Iris pigment epithelial cell (primary cell): ENCODE measurements at regions not wholly inside any gene's neighbourhood (a gene's known extent, or its start where the extent isn't known, plus 50 kb on each side); places are given as distances from the start of the nearest gene placed in this dataset.
"Not testable (repeated sequence)": the region's sequence is repeated elsewhere in the genome, so short reads cannot be mapped to it uniquely, and the experiment has no call there.

Experiments used
- DNase-seq: peaks from one replicate; pipeline ENCODE4 v3.0.0-alpha.2; 2011; ENCODE audit warnings: low read depth

DNA sequence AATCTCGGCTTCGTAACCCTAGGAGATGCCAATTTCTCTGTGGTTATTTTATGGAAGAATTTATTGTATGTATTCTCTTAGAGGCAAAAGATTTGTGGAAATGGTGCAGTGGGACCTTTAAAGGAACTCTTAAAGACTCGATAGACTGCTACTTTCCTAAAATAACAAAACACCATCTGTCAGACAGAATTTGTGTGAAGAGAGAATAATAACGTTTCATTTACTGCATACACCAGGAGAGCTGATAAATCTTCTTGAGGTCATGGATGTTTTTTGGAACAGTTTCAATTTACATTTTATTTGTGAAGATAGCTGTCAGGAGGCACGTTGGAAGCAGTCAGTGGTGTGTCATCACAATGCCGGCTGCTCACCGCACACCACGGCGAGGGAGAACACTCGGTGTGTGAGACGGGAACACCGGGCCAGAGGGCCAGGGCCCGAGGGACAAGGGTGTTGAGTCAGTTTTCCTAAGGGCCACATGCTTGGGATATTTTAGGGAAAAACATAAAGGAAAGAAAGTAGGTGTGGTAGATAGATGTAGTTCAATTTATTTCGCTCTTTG lies 1681.0 kb upstream of the DDX18 start:
- no peak for DNase-seq

DNA sequence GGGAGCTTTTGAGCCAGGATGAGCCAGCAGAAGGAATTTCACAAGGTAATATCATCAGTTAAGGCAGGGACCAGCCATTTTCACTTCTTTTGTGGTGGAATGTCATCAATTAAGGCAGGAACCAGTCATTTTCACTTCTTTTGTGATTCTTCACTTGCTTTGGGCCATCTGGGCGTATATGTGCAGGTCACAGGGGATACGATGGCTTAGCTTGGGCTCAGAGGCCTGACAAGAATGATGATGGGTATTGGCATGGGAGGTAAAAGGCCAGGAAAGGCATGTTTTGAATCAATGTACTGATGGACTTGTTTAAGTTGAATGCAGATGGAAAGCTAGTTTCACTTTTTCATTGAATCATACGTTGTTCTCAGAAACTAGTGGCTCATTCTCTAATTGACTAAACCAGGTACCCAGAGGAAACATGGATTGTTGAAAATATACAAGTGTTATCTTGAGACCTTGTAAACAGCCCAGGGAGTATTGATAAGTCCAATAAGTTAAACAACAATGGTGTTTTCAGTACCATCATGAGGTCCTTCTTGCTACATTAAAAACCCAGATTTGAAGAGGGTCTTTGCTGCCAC lies 1672.5 kb upstream of the DDX18 start:
- no peak for DNase-seq

DNA sequence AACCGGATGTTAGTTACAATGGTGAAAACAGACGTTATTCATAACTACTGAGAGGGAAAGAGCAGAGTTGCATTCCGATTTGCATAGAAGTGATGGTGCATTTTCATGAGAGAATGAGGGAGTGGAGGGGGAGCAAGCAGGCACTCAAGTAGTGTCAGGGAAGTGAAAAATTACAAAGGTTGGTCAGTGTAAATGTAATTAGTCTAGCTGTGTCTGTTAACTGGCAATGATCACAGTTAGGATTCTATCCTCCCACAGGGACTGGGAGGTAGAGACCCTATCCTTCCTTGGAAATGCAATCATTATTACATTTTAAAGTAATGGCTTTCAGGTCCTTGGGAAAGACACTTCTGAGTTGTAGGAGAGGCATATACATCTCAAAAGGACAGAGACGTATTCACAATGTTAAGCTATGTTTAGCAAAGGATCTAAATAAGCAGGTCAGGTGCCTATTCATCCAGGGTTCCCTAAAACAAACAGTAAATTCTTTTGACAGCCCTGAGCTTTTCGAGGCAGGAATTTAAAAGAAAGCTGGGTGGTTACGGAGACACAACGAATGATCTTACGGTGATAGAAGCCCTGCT lies 1671.8 kb upstream of the DDX18 start:
- no peak for DNase-seq

DNA sequence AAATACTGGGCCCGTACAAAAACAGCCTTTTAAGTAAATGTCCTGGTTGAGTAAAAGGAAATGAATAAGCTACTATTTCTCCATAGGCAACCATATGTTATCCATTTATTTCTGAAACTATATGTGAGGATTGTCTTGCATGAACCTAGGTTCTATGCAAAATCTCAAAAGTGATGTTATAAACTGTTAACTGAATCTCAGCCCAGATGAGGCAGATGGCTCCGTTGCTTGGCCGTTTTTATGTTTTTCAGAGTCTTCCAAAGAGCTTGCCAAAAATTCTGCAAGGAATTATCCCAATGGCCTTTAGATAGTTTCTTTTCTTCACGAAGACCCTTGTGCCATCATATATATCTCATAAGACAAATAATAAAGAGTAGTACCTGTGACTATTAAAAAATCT lies 1669.5 kb upstream of the DDX18 start:
- no peak for DNase-seq

DNA sequence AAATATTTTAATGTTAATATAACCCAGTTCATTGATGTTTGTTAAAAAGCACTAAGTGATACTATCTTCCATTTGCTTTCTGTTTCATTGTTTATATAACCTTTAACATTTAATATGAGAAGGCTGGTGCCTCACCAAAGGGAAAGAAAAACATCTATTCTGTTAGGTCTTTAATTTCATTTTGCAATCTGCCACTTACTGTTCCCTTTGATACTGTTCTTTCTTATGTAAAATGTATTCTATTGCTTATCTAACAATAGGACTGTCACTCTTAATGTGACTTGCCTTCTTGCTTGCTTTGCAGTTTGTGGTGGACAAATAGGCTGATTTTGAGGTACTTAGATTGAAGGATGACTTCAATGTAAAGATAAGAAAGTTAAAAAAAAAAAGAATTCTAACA lies 1666.1 kb upstream of the DDX18 start:
- no peak for DNase-seq

DNA sequence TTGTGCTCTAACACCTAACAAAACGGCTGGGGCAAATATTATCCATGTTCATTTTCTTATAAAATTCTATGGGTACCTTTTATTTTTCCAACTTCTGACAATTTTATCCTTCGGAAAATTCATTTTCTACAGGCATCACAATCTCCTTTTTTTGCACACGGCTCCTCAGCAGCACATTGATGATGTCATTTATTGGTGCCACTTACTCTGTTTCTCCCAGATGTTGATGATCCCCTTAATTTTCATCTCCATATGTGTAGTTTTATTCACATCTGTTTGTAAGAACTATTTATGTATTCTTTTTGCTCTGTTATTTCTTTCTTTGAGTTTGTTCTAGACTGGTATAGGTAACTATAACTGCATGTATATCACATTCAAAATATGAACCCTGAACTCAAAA lies 1660.8 kb upstream of the DDX18 start:
- no peak for DNase-seq

DNA sequence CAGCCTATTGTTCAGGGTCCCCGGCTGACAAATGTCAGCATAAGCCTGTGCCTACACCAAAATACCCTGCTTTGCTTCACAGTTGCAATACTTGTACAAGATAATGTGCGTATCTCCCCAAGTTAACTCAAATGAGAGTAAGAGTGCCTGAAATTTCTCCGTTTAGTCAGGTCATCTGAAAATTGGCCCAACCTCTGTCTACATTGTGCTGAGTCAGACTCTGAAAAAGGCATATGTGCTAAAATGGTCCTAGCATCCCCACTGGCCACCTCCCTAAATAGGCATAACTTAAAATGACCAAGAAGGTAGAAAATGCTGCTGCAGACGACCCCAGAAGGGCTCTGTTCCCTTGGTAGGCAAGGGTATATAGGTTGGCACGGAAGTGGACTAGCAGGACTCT lies 1653.8 kb upstream of the DDX18 start:
- no peak for DNase-seq

DNA sequence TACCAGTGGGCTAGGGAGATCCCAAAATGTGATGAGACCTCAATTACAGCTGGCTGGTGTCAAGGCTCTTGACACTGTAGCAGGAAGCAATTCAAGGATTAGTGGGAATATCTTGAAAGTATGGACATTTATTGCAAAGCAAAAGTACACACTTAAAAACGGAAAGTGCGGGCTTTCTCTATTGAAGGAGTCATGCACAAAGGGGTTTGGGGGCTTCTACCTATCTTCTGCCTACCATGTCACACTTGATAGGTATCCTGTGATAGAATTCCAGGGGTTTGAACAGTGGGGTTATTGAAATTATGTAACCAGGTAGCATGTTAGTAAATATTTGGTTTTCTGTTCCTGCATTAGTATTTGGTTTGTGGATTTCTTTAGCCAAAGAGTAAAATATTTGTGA lies 1652.1 kb upstream of the DDX18 start:
- no peak for DNase-seq

DNA sequence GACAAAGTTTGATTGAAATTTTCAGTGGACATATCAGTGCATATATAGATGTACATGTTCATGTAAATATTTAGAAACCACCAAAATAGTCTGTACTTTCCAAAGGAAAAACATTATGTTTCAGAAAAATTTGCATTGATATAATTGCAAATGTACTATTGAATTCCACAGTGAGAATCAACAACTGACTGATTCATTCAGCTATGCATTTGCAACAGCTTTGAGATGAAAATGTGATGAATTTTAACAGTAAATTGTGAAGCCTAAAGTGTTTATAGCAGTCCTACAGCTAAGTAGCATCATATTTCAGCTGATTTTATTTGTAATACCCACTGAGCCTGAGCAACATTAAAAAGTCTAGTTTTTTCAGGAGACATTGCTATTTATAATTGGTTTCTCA lies 1647.4 kb upstream of the DDX18 start:
- no peak for DNase-seq

DNA sequence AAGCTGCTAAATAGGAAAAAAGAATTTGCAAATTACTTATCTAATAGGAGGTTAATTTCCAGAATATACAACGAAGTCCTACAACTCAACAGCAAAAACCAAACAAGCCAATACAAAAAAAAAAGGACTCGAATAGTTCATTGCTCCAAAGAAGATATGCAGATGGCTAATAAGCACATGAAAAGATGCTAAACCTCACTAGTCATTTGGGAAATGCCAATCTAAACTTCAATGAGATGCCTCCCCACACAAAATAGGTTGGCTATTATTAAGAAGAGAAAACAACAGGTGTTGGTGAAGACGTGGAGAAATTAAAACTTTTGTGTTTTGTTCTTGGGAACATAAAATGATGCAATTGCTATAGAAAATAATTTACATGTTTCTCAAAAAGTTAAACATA lies 1634.4 kb upstream of the DDX18 start:
- DNase-seq, result no peak

DNA sequence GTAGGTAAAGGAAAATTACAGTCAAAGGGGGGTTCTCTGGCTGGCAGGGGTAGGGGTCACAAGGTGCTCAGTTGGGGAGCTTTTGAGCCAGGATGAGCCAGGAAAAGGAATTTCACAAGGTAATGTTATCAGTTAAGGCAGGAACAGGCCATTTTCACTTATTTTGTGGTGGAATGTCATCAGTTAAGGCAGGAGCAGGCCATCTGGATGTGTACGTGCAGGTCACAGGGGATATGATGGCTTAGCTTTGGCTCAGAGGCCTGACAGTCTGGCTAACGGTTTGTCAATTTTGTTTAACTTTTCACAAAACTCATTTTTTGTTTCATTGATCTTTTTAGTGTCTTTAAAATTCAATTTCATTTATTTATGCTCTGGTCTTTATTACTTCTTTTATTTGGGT lies 1623.8 kb upstream of the DDX18 start:
- DNase-seq, result not testable (repeated sequence)

DNA sequence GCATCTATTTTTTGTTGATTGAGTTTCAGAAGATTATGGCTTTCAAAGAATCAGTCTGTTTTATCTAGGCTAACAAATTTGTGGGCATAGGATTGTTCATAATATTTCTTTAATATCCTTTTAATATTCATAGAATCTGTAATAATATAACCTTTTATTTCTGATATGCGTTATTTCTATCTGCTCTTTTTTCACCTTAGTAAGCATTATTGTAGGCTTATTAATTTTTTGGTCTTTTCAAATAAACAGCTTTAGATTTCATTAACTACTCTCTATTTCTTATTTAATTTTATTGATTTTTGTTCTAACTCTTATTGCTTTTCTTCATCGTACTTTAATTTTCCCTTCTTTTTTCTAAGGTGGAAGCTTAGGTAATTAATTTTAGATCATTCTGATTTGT lies 1614.4 kb upstream of the DDX18 start:
- no peak for DNase-seq

DNA sequence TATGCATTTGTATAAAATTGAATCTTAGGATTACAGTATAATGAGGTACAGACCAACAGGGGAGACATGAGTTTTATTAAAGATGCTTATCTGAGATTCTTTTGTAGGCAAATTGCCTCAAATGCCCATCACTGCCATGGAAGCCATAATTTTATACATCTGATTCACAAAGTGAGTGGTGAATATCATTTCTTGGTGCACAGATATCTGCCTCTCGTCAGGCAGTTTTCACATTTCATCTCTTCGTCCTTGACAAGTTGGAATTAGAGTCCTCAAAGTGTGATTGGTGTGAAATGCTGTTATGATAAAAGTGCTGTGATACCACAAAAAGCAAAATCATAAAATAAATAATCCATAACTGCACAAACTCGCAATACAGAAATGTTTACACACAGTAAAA lies 1602.8 kb upstream of the DDX18 start:
- no peak for DNase-seq

DNA sequence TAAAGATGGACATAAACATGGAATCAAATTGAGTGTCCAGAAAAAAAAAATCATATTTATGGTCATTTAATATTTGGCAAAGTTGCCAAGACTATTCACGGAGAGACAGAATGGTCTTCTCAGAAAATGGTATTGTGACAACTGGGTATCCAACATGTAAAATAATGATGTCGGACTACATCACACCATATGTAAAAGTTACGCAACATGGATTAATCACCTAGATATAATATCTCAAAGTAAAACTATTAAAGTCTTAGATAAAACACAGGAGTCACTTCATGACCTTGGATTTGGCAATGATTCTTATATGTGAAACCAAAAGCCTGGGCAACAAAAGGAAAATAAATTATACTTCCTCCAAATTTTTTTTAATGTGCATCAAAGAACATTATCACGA lies 1591.7 kb upstream of the DDX18 start:
- no peak for DNase-seq

DNA sequence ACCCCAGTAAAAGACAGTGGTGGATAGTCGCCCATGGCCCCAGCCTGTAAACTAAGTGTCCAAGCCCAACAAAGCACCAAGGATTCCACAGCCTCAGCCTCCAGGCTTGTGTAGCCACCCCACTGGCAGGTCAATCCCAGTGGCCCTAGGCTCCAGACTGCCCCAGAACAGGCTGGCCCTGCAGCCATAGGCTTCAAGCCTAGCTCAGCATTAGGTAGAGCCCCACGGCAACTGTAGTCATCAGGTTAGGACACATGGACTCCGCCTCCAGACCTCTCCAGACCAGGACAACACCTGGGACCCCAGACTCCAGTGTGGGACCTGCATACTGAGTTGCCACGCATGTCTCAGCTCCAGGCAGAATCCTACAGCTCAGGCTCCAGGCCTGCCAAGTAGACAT lies 1590.6 kb upstream of the DDX18 start:
- DNase-seq, result no peak

DNA sequence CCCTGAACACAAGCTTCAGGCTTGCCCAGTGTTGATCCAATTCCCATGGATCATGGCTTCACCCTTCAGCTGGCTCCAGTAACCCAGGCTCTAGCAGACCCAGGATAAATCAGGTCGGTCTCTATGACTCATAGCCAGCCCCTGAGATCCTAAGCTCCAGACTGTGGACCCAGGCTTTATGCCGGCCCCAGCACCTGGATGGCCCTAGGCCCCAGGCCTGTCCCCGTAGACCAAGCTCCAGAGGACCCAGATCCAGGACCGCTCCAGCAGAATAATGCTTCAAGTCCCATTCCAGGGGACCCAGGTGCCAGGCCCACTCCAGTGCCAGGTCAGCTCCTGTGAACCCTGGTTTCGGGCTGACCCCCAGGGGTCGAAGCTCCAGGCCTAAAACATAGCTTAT lies 1589.9 kb upstream of the DDX18 start:
- DNase-seq, result no peak

DNA sequence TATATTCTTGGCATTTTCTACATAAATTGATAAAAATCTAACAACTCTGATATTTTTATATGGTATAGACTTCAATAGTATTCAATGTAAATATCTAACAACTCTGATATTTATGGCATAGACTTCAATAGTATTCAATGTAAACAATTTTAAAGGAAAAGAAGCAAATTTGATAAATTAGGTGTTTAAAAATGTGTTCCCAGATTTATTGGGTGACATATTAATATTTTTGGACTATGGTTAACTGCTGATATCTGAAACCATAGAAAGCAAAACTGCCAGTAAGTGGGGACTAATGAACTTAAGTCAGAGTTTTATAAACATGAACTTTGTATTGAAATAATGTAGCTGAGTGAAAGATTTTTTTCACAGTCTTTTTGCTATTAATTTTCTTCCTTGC lies 1576.0 kb upstream of the DDX18 start:
- no peak for DNase-seq

DNA sequence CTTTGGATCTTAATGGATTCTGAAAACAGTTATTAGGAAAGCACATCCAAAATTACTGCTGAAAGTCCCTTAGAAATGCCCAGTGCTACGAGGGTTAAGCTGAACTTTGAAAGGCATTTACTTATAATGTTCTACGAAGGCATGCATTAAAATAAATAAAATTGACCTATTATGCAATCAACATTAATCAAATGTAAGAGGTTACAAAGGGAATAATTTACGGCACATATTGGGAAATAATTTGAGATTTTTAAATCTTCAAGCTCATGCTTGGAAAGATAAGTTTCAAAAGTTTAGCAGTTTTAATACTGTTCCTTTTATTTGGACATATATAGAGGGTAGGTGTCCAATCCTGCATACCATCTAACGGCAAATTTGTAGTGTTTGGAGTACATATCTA lies 1564.1 kb upstream of the DDX18 start:
- no peak for DNase-seq

DNA sequence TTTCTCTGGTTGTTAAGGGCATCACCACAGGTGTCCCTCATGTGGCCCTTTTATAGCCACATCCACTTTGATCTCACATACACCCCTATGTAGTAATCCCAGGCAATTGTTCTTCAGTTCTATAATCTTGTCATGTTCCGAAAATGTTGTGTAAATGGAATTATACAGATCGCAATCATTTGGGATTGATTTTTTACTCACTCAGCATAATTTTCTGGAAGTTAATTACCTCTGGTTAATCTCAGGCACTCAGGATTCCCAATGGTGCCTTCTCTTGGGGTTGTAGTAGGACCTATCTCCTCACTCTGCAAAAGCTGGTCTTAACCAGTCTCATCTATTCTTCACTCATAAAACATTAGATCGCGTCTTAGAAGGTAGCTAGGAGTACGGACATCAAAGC lies 1549.6 kb upstream of the DDX18 start:
- no peak for DNase-seq

DNA sequence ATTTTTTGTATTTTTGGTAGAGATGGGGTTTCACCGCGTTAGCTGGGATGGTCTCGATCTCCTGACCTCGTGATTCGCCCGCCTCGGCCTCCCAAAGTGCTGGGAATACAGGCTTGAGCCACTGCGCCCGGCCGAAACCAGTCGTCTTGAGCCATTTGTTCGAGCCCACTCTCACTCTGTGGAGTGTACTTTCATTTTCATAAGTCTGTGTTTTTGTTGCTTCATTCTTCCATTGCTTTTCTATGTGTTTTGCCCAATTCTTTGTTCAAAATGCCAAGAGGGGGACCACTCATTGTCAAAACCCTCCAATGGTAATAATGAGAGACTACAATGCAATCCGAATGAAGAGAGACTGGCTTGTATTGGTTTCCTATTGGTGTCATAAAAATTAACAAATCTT lies 1545.5 kb upstream of the DDX18 start:
- no peak for DNase-seq

DNA sequence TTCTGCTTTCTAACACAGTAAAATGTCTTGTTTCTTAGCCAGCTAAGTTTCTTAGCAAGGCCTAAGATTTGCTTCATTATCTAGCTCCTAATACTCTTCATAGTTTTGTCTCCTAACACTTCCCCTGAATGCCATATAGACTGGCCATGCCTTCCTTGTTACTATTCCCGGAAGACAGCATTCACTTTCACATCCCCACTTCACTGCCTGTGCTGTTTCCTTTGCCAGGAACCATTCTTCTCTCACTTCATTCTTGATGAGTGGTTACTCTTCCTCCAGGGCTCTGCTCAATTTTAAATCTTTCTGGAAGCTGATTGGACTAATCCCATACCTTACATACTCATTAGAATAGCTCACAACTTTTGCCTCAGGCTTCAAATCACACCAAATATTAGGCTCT lies 1510.2 kb upstream of the DDX18 start:
- DNase-seq, result no peak

DNA sequence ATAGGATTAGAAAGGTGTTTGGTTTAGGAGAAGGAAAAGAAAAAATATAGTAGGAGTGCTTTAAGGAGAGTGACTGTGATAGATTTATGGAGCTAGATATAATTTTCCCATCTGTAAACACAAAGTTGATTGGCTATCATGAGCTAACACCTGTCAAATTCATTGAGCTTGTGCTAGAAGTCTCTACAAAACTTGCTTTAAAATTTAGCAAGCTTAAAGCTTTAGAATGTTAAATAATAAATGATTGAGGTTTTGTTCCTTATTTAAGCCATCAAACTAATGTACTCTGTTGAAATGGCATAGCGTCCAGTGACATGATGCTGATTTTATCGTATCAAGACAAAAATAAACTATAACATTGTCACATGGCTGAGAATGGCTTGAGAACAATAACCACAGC lies 1497.4 kb upstream of the DDX18 start:
- DNase-seq, result no peak

DNA sequence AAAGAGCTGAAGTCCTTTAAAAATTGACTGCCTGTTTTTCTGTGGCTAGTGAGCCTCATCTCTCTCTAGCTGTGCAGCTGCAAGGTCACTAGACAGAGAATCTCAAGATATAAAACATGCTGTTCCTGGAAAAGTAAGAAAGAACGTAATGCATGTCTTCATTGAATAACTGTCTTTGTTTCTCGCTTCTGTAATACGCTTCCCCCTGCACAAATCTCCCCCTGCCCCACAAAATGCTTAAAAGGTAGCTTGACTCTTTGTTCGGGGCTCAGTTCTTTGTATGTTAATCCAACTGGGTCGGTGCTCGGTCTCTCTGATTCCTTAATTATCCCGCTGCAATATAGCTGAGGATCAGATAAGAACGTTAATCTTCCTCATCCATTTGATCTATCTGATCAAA lies 1495.9 kb upstream of the DDX18 start:
- not testable (repeated sequence) for DNase-seq

DNA sequence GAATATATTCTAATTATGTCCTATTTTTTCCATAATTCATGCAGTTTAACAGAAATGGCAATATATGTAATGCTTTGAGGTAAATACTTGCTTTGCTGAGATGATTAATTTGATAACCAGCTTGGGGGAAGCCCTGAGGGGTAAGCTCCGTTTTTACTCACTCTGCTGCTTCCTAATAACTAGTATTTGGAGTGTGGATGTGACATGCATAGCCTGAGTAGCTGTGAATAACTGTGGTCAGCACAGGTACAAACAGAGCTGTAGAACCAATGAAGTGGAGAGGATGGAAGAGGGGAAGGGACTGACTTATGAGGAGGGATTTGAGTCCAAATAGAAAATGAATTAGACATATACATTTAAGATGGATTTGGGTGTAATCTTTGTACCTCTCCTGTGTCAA lies 1495.5 kb upstream of the DDX18 start:
- no peak for DNase-seq
